ENCODE measurements at regions not wholly inside any gene's neighbourhood (a gene's known extent, or its start where the extent isn't known, plus 50 kb on each side); places are given as distances from the start of the nearest gene placed in this dataset.

DNA sequence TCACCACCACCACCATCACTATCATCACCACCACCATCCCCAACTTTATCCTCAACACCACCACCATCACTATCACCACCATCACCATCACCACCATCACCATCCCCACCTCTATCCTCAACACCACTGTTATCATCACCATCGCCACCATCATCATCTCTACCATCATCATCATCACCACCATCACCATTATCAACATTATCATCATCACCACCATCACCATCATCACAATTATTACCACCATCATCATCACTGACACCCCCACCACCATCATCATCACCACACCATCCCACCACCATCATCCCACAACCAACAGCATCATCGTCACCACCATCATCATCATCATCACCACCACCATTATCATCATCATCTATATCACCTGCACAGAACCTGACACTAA is 188.4 kb upstream of the PWP1 start:
- TF ChIP-seq CTCF (conservative IDR thresholded peaks at IDR 0.05; ENCODE audit: low read length) (no peak), EZH2phosphoT487 (IDR thresholded peaks at IDR 0.05; ENCODE audit: borderline replicate concordance) (no peak)
